Cardiac fibroblast (primary cell): ENCODE measurements at regions not wholly inside any gene's neighbourhood (a gene's known extent, or its start where the extent isn't known, plus 50 kb on each side); places are given as distances from the start of the nearest gene placed in this dataset.

Source experiments
- DNase-seq, 2 donors: peaks; one replicate each; pipeline versions ENCODE4 v3.0.0 to v3.0.0-alpha.2; 2010; ENCODE audit warnings: low read depth in 2 of 2
- H3K4me3 ChIP-seq, 2 donors: replicated peaks in 1 of 2; 1 replicate in 1 of 2; 2 replicates in 1 of 2; pipeline ENCODE4 v1.5.1; 2011; ENCODE audit warnings: low read depth in 2 of 2, low read length in 2 of 2, mild to moderate bottlenecking in 2 of 2, moderate library complexity in 1 of 2
- CTCF ChIP-seq: IDR thresholded peaks from one replicate; pipeline ENCODE4 v1.5.1; 2011; ENCODE audit warnings: low read depth, mild to moderate bottlenecking, low read length, inconsistent platforms

- TF ChIP-seq CTCF, result no peak
- H3K4me3 ChIP-seq, result no peak overlapping the region
- DNase-seq, result peak; percentile 23 to 59
Observed at GRCh38 chr3:194905696-194906095, 220.0 kb downstream of the FAM43A start.

- H3K4me3 ChIP-seq, result no peak overlapping the region
- no peak for TF ChIP-seq CTCF
- DNase-seq, result peak; percentile 56 to 89
Observed at GRCh38 chr3:194906229-194906629, 220.5 kb downstream of the FAM43A start.

GRCh38 chr3:194906970-194907629 lies 221.4 kb downstream of the FAM43A start:
- TF ChIP-seq CTCF, result no peak
- DNase-seq, result no peak
- no peak overlapping the region for H3K4me3 ChIP-seq

- DNase-seq, result no peak
- no peak overlapping the region for H3K4me3 ChIP-seq
Observed at GRCh38 chr3:194907811-194908210, 222.1 kb downstream of the FAM43A start.

GRCh38 chr3:194908496-194908895 lies 222.8 kb downstream of the FAM43A start:
- TF ChIP-seq CTCF, result no peak
- no peak overlapping the region for H3K4me3 ChIP-seq
- DNase-seq, result no peak

More at GRCh38 chr3:194907811-194908210, 222.1 kb downstream of the FAM43A start:
- no peak for TF ChIP-seq CTCF

- H3K4me3 ChIP-seq, result no peak overlapping the region
- no peak for DNase-seq
- no peak for TF ChIP-seq CTCF
Observed at GRCh38 chr3:194908972-194909371, 223.3 kb downstream of the FAM43A start.
